ENCODE measurements at regions not wholly inside any gene's neighbourhood (a gene's known extent, or its start where the extent isn't known, plus 50 kb on each side); places are given as distances from the start of the nearest gene placed in this dataset.

GRCh38 chr21:16900685-16901084 lies 612.2 kb upstream of the CXADR start:
- no peak for DNase-seq (ENCODE audit: low read depth)

- DNase-seq (ENCODE audit: low read depth), result no peak
Observed at GRCh38 chr21:16908077-16908476, 604.8 kb upstream of the CXADR start.

- DNase-seq (ENCODE audit: low read depth), result no peak
Observed at GRCh38 chr21:16910435-16911165, 602.2 kb upstream of the CXADR start.

- DNase-seq (ENCODE audit: low read depth), result no peak
Observed at GRCh38 chr21:16911166-16911607, 601.7 kb upstream of the CXADR start.

GRCh38 chr21:16912075-16912474 lies 600.8 kb upstream of the CXADR start:
- DNase-seq (ENCODE audit: low read depth), result no peak

GRCh38 chr21:16913010-16913409 lies 599.8 kb upstream of the CXADR start:
- no peak for DNase-seq (ENCODE audit: low read depth)

GRCh38 chr21:16928439-16928838 lies 584.4 kb upstream of the CXADR start:
- no peak for DNase-seq (ENCODE audit: low read depth)

GRCh38 chr21:16932314-16932713 lies 580.5 kb upstream of the CXADR start:
- DNase-seq (ENCODE audit: low read depth), result no peak

- no peak for DNase-seq (ENCODE audit: low read depth)
Observed at GRCh38 chr21:16942703-16943102, 570.1 kb upstream of the CXADR start.

GRCh38 chr21:16943231-16943630 lies 569.6 kb upstream of the CXADR start:
- no peak for DNase-seq (ENCODE audit: low read depth)

GRCh38 chr21:16945580-16945979 lies 567.3 kb upstream of the CXADR start:
- DNase-seq (ENCODE audit: low read depth), result no peak

- DNase-seq (ENCODE audit: low read depth), result no peak
Observed at GRCh38 chr21:16956824-16957223, 556.0 kb upstream of the CXADR start.

- DNase-seq (ENCODE audit: low read depth), result no peak
Observed at GRCh38 chr21:16965424-16965823, 547.4 kb upstream of the CXADR start.

GRCh38 chr21:16968436-16968835 lies 544.4 kb upstream of the CXADR start:
- DNase-seq (ENCODE audit: low read depth), result no peak

GRCh38 chr21:16969636-16970035 lies 543.2 kb upstream of the CXADR start:
- DNase-seq (ENCODE audit: low read depth), result no peak

GRCh38 chr21:16974060-16974459 lies 538.8 kb upstream of the CXADR start:
- no peak for DNase-seq (ENCODE audit: low read depth)

GRCh38 chr21:16976193-16976592 lies 536.6 kb upstream of the CXADR start:
- DNase-seq (ENCODE audit: low read depth), result no peak

GRCh38 chr21:16978309-16978895 lies 534.4 kb upstream of the CXADR start:
- no peak for DNase-seq (ENCODE audit: low read depth)

GRCh38 chr21:16979574-16979973 lies 533.3 kb upstream of the CXADR start:
- no peak for DNase-seq (ENCODE audit: low read depth)

GRCh38 chr21:16983420-16983819 lies 529.4 kb upstream of the CXADR start:
- no peak for DNase-seq (ENCODE audit: low read depth)

- DNase-seq (ENCODE audit: low read depth), result no peak
Observed at GRCh38 chr21:16992448-16992847, 520.4 kb upstream of the CXADR start.

GRCh38 chr21:16993416-16994038 lies 519.3 kb upstream of the CXADR start:
- DNase-seq (ENCODE audit: low read depth), result no peak

- no peak for DNase-seq (ENCODE audit: low read depth)
Observed at GRCh38 chr21:17002594-17003257, 510.1 kb upstream of the CXADR start.

Measured in forelimb muscle (tissue), 1 donor.